HepG2 (cell line): ENCODE measurements at regions not wholly inside any gene's neighbourhood (a gene's known extent, or its start where the extent isn't known, plus 50 kb on each side); places are given as distances from the start of the nearest gene placed in this dataset.

Source experiments
- ATAC-seq: fragments of 200-7000 bp; cut with Tn5 transposase; 3 replicates; pipeline ENCODE4 v1.9.1; 2020; ENCODE audit warnings: mild to moderate bottlenecking, moderate library complexity
- BruUV-seq: library from RNA; stranded (reverse); fragments of 400-500 nt; replicated peaks from 2 replicates; lab custom pipeline; 2021; lab: Mats Ljungman, UMichigan
- CTCF ChIA-PET: fragments of 300-600 bp; formaldehyde crosslinking; extraction: SDS; loops from one replicate; lab custom pipeline; 2021; ENCODE audit warnings: low total read pairs, inconsistent platforms, low intra/inter-chr PET ratio; lab: Yijun Ruan, JAX
- POLR2A ChIA-PET: fragments of 350-600 bp; sonication (Branson Sonifier 250); formaldehyde crosslinking; loops from one replicate; lab custom pipeline; 2020; ENCODE audit warnings: antibody characterized with exemption, inconsistent platforms; lab: Yijun Ruan, JAX
- DNase-seq: peaks from one replicate; pipeline ENCODE4 v3.0.0-alpha.2; 2015; ENCODE audit warnings: low spot score
- FAIRE-seq: peaks from 3 replicates; lab custom pipeline; 2011; peaks lifted over from hg19 to GRCh38; lab: Jason Lieb, UNC
- H2AFZ ChIP-seq: one replicate; pipeline ENCODE4 v1.6.1; 2011; ENCODE audit warnings: low read length, inconsistent platforms
- H3K27ac ChIP-seq: fragments of 300-600 bp; 3 replicates; pipeline ENCODE4 v1.8.0; 2011; ENCODE audit warnings: mixed run types, mild to moderate bottlenecking, mixed read lengths, low read length, inconsistent platforms; ENCODE audit not compliant: insufficient read depth; ENCODE audit errors: extremely low read length
- H3K27me3 ChIP-seq, 2 experiments: fragments of 200-600 bp in 1 of 2; 2 replicates in 1 of 2; 3 replicates in 1 of 2; pipeline versions ENCODE4 v1.6.0 to v1.8.0; 2011; ENCODE audit warnings: low read length in 2 of 2, mild to moderate bottlenecking in 2 of 2, moderate library complexity in 2 of 2, inconsistent platforms in 1 of 2; ENCODE audit not compliant: insufficient read depth in 2 of 2, control insufficient read depth in 1 of 2
- H3K36me3 ChIP-seq, 2 experiments: fragments of 200-600 bp in 1 of 2; replicated peaks in 1 of 2; 2 replicates in 1 of 2; 3 replicates in 1 of 2; pipeline versions ENCODE4 v1.5.1 to v1.8.0; 2011; ENCODE audit warnings: low read length in 2 of 2, inconsistent platforms in 1 of 2; ENCODE audit not compliant: insufficient read depth in 2 of 2, control insufficient read depth in 1 of 2
- H3K4me1 ChIP-seq: 2 replicates; pipeline ENCODE4 v1.5.1; 2012; ENCODE audit warnings: low read length, inconsistent platforms; ENCODE audit not compliant: insufficient read depth
- H3K4me2 ChIP-seq: 2 replicates; pipeline ENCODE4 v1.6.0; 2011; ENCODE audit warnings: low read depth, low read length, inconsistent platforms
- H3K4me3 ChIP-seq, 3 experiments: fragments of 200-600 bp in 1 of 3; sonication (generic), shearing (Covaris generic) in 1 of 3; replicated peaks in 1 of 3; 2 replicates each; pipeline ENCODE4 v1.5.1; 2011 to 2016; ENCODE audit warnings: low read length in 3 of 3, inconsistent platforms in 2 of 3, low read depth in 2 of 3, mild to moderate bottlenecking in 2 of 3, control low read depth in 1 of 3, mixed read lengths in 1 of 3; ENCODE audit not compliant: insufficient read depth in 1 of 3
- H3K79me2 ChIP-seq: one replicate; pipeline ENCODE4 v1.6.1; 2011; ENCODE audit warnings: low read length, inconsistent platforms; ENCODE audit not compliant: insufficient read depth
- H3K9ac ChIP-seq: 2 replicates; pipeline ENCODE4 v1.6.0; 2011; ENCODE audit warnings: mild to moderate bottlenecking, low read depth, low read length, inconsistent platforms; ENCODE audit not compliant: insufficient read depth
- H3K9me3 ChIP-seq: 2 replicates; pipeline ENCODE4 v1.5.1; 2012; ENCODE audit warnings: mild to moderate bottlenecking, low read length
- H4K20me1 ChIP-seq: 2 replicates; pipeline ENCODE4 v1.6.0; 2011; ENCODE audit warnings: inconsistent platforms, mild to moderate bottlenecking, low read length, moderate library complexity; ENCODE audit not compliant: insufficient read depth
- GATAD2A ChIP-seq: IDR thresholded peaks from 2 replicates; pipeline ENCODE4 v1.6.1; 2016
- HHEX ChIP-seq: IDR thresholded peaks from 2 replicates; pipeline ENCODE4 v1.6.1; 2016; ENCODE audit warnings: control low read depth
- MTF2 ChIP-seq: sonication (generic); formaldehyde crosslinking; IDR thresholded peaks from 2 replicates; pipeline ENCODE4 v1.5.0; 2020; ENCODE audit warnings: missing genetic modification reagents, borderline replicate concordance
- ZFX ChIP-seq: sonication (generic); formaldehyde crosslinking; IDR thresholded peaks from 2 replicates; pipeline ENCODE4 v1.4.0; 2020; ENCODE audit warnings: mild to moderate bottlenecking, low read depth, missing genetic modification reagents, moderate library complexity
- ZNF251 ChIP-seq: sonication (generic); formaldehyde crosslinking; IDR thresholded peaks from 2 replicates; pipeline ENCODE4 v1.9.0; 2021; ENCODE audit warnings: mild to moderate bottlenecking, missing genetic modification reagents
- ZNF30 ChIP-seq: sonication (generic); formaldehyde crosslinking; IDR thresholded peaks from 2 replicates; pipeline ENCODE4 v1.5.0; 2020; ENCODE audit warnings: mild to moderate bottlenecking, missing genetic modification reagents
- ZNF570 ChIP-seq: sonication (generic); formaldehyde crosslinking; IDR thresholded peaks from 2 replicates; pipeline ENCODE4 v1.4.0; 2020; ENCODE audit warnings: mild to moderate bottlenecking, missing genetic modification reagents, borderline replicate concordance
- WGBS: methylation state at CpG from one replicate; pipeline ENCODE4 v1.1.6; 2017; ENCODE audit warnings: low lambda C conversion rate; 5-methylcytosine and 5-hydroxymethylcytosine counted together
- in situ Hi-C: cut with HindIII; loops from 2 replicates; pipeline ENCODE4 v1.10.0; 2017; ENCODE audit warnings: low pct_unique_long_range_greater_than_20kb; ENCODE audit not compliant: extremely low pct_ligation_motif_present
- intact Hi-C: fragments of 100-400 bp; cut with micrococcal nuclease; formaldehyde crosslinking; loops from one replicate; pipeline ENCODE4 v1.10.0; 2022; ENCODE audit not compliant: unreplicated experiment
- TF ChIP-seq, protein P1 (sequence below): IDR thresholded peaks from 2 replicates; pipeline ENCODE4 v1.6.1; 2012; ENCODE audit warnings: low read depth, low read length, improper control_type of control experiment
- TF ChIP-seq, protein P2 (sequence below): sonication (generic); formaldehyde crosslinking; IDR thresholded peaks from 2 replicates; pipeline ENCODE4 v1.4.0; 2020; ENCODE audit warnings: mild to moderate bottlenecking, missing genetic modification reagents
- TF ChIP-seq, protein P3 (sequence below): sonication (generic); formaldehyde crosslinking; IDR thresholded peaks from 2 replicates; pipeline ENCODE4 v1.5.0; 2020; ENCODE audit warnings: missing genetic modification reagents
- TF ChIP-seq, protein P4 (sequence below): sonication (generic); formaldehyde crosslinking; IDR thresholded peaks from 2 replicates; pipeline ENCODE4 v1.5.0; 2020; ENCODE audit warnings: missing genetic modification reagents
- TF ChIP-seq, protein P5 (sequence below): sonication (generic); formaldehyde crosslinking; IDR thresholded peaks from 2 replicates; pipeline ENCODE4 v1.8.0; 2022; ENCODE audit warnings: missing genetic modification reagents, mild to moderate bottlenecking, moderate library complexity, borderline replicate concordance
- TF ChIP-seq, protein P6 (sequence below), 2 experiments: sonication (generic) in 1 of 2; formaldehyde crosslinking in 1 of 2; IDR thresholded peaks; 2 replicates each; pipeline versions ENCODE4 v1.5.1 to v1.6.1; 2011 to 2020; ENCODE audit warnings: borderline replicate concordance in 1 of 2, low read depth in 1 of 2, low read length in 1 of 2, mild to moderate bottlenecking in 1 of 2, missing genetic modification reagents in 1 of 2, moderate library complexity in 1 of 2

DNA sequence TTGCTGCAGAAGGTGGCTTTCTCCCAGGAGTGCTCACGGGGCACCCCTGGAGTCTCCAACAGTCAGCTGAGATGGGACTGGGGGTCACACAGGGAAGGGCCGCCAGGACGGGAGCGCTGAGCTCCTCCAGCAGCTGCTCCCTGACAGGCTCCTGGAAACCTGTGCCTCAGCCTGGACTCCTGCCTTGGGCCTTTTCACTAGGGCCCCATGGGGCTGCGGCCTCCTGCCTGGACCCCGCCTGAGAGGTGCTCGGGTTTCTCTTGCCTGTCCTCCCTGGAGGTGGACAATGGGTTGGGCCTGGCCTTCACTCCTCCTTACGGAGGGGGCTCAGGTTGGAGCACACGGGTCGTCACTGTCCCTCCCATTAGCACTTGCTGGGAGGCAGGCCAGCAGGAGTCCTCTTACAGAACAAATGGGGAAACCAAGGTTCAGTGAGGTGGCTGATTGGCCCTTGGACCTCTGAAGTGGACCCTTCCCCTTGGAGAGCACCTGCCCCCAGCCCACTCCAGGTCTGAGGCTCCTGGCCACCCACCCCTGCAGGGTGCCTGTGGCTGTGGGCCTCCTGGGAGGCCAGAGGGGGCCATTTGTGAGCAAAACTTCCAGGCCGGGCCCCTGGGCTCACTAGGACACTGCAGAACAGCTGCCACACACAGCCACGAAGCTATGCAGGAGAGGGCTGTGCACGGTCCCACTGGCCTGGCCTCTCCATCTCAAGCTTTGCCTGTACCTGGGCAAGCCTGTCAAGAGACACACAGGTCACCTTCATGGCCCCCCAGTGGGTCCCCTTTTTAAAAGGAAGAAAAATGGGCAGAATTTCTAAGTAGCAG, 57.1 kb upstream of the ODC1 start:
- Histone ChIP-seq H3K9me3 (no peaks in the 10 kb centered on the region), H3K9ac (no peak overlapping the region), H2AFZ (no peak overlapping the region), H4K20me1 (no peaks in the 10 kb centered on the region; the same call in 1 of the 2 replicates), H3K27me3 (peaks cover 13 to 71% of the 10 kb centered on the region in 2 experiments; a peak in 4 of 5 replicates), H3K4me1 (no peaks in the 10 kb centered on the region), H3K79me2 (no peaks in the 10 kb centered on the region), H3K36me3 (no peaks in the 10 kb centered on the region), H3K4me3 (no peak overlapping the region), H3K4me2 (no peak overlapping the region), H3K27ac (no peak overlapping the region)
- no TSS peak for BruUV-seq
- intact Hi-C loops (no loop called here), in situ Hi-C loops (no loop called here)
- ATAC-seq (peak; percentile 36), FAIRE-seq (no peak), DNase-seq (no peak)
- WGBS, result 21% methylated on average over 13 of the region's 13 CpGs
- POLR2A ChIA-PET, result no interaction called here
- CTCF ChIA-PET, result no interaction called here
- TF ChIP-seq MTF2 (CRISPR knock-in tag) (no peak), GATAD2A (CRISPR knock-in tag) (no peak), ZNF251 (CRISPR knock-in tag) (no peak), ZNF30 (CRISPR knock-in tag) (no peak), HHEX (no peak), ZNF570 (CRISPR knock-in tag) (no peak), ZFX (CRISPR knock-in tag) (no peak)
- TF ChIP-seq, protein P1, sequence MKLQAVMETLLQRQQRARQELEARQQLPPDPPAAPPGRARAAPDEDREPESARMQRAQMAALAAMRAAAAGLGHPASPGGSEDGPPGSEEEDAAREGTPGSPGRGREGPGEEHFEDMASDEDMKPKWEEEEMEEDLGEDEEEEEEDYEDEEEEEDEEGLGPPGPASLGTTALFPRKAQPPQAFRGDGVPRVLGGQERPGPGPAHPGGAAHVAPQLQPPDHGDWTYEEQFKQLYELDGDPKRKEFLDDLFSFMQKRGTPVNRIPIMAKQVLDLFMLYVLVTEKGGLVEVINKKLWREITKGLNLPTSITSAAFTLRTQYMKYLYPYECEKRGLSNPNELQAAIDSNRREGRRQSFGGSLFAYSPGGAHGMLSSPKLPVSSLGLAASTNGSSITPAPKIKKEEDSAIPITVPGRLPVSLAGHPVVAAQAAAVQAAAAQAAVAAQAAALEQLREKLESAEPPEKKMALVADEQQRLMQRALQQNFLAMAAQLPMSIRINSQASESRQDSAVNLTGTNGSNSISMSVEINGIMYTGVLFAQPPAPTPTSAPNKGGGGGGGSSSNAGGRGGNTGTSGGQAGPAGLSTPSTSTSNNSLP, result no peak
- TF ChIP-seq, protein P2, sequence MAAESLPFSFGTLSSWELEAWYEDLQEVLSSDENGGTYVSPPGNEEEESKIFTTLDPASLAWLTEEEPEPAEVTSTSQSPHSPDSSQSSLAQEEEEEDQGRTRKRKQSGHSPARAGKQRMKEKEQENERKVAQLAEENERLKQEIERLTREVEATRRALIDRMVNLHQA, result no peak
- TF ChIP-seq, protein P3, sequence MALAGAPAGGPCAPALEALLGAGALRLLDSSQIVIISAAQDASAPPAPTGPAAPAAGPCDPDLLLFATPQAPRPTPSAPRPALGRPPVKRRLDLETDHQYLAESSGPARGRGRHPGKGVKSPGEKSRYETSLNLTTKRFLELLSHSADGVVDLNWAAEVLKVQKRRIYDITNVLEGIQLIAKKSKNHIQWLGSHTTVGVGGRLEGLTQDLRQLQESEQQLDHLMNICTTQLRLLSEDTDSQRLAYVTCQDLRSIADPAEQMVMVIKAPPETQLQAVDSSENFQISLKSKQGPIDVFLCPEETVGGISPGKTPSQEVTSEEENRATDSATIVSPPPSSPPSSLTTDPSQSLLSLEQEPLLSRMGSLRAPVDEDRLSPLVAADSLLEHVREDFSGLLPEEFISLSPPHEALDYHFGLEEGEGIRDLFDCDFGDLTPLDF (CRISPR knock-in tag), result no peak
- TF ChIP-seq, protein P4, sequence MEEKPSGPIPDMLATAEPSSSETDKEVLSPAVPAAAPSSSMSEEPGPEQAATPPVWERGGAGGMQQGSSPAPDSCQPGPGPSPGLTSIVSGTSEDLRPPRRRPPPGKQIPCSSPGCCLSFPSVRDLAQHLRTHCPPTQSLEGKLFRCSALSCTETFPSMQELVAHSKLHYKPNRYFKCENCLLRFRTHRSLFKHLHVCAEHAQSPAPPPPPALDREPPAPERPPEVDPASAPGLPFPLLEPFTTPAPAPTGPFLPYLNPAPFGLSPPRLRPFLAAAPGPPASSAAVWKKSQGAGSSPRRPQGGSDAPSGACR (CRISPR knock-in tag), result no peak
- TF ChIP-seq, protein P5, sequence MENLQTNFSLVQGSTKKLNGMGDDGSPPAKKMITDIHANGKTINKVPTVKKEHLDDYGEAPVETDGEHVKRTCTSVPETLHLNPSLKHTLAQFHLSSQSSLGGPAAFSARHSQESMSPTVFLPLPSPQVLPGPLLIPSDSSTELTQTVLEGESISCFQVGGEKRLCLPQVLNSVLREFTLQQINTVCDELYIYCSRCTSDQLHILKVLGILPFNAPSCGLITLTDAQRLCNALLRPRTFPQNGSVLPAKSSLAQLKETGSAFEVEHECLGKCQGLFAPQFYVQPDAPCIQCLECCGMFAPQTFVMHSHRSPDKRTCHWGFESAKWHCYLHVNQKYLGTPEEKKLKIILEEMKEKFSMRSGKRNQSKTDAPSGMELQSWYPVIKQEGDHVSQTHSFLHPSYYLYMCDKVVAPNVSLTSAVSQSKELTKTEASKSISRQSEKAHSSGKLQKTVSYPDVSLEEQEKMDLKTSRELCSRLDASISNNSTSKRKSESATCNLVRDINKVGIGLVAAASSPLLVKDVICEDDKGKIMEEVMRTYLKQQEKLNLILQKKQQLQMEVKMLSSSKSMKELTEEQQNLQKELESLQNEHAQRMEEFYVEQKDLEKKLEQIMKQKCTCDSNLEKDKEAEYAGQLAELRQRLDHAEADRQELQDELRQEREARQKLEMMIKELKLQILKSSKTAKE, result no peak
- TF ChIP-seq, protein P6, sequence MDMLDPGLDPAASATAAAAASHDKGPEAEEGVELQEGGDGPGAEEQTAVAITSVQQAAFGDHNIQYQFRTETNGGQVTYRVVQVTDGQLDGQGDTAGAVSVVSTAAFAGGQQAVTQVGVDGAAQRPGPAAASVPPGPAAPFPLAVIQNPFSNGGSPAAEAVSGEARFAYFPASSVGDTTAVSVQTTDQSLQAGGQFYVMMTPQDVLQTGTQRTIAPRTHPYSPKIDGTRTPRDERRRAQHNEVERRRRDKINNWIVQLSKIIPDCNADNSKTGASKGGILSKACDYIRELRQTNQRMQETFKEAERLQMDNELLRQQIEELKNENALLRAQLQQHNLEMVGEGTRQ (IDR thresholded peaks at IDR 0.05; ENCODE audit: low read depth, low read length), result no peak
- TF ChIP-seq, protein P6 (CRISPR knock-in tag; IDR thresholded peaks at IDR 0.05; ENCODE audit: borderline replicate concordance), result no peak
